ENCODE measurements at regions not wholly inside any gene's neighbourhood (a gene's known extent, or its start where the extent isn't known, plus 50 kb on each side); places are given as distances from the start of the nearest gene placed in this dataset.

- DNase-seq = no peak
Measured at GRCh38 chr9:121572581-121572980, 72.9 kb upstream of the GGTA1 start.

GRCh38 chr9:121573717-121574485, 74.3 kb upstream of the GGTA1 start:
- no peak for DNase-seq

- no peak for DNase-seq
Measured at GRCh38 chr9:121574774-121575519, 75.3 kb upstream of the GGTA1 start.

- DNase-seq = no peak
Measured at GRCh38 chr9:121576281-121577075, 75.0 kb upstream of the DAB2IP start.

GRCh38 chr9:121577166-121577565, 74.3 kb upstream of the DAB2IP start:
- no peak for DNase-seq

GRCh38 chr9:121577572-121577971, 73.9 kb upstream of the DAB2IP start:
- DNase-seq = no peak

- DNase-seq = no peak
Measured at GRCh38 chr9:121581786-121582600, 69.4 kb upstream of the DAB2IP start.

GRCh38 chr9:121582641-121583040, 68.8 kb upstream of the DAB2IP start:
- DNase-seq = no peak

- DNase-seq = no peak
Measured at GRCh38 chr9:121584421-121584820, 67.0 kb upstream of the DAB2IP start.

GRCh38 chr9:121587863-121588262, 63.6 kb upstream of the DAB2IP start:
- DNase-seq = no peak

- DNase-seq = no peak
Measured at GRCh38 chr9:121589986-121590385, 61.4 kb upstream of the DAB2IP start.

GRCh38 chr9:121592265-121592664, 59.2 kb upstream of the DAB2IP start:
- DNase-seq = no peak

GRCh38 chr9:121593066-121593465, 58.4 kb upstream of the DAB2IP start:
- DNase-seq = no peak

GRCh38 chr9:121596515-121596914, 54.9 kb upstream of the DAB2IP start:
- DNase-seq = no peak

- DNase-seq = no peak
Measured at GRCh38 chr9:121597698-121598166, 53.7 kb upstream of the DAB2IP start.

GRCh38 chr9:121598167-121598964, 53.1 kb upstream of the DAB2IP start:
- DNase-seq = no peak

GRCh38 chr9:121598965-121599871, 52.2 kb upstream of the DAB2IP start:
- peak; percentile 18 for DNase-seq

- no peak for DNase-seq
Measured at GRCh38 chr9:121599872-121600585, 51.4 kb upstream of the DAB2IP start.

- peak; percentile 94 for DNase-seq
Measured at GRCh38 chr9:121601194-121601593, 50.2 kb upstream of the DAB2IP start.
